AG09309 (cell line): ENCODE measurements at regions not wholly inside any gene's neighbourhood (a gene's known extent, or its start where the extent isn't known, plus 50 kb on each side); places are given as distances from the start of the nearest gene placed in this dataset.
"Not testable (repeated sequence)": the region's sequence is repeated elsewhere in the genome, so short reads cannot be mapped to it uniquely, and the experiment has no call there.

Source experiments
- DNase-seq: peaks from one replicate; pipeline ENCODE4 v3.0.0-alpha.2; 2010; ENCODE audit warnings: low read depth
- H3K4me3 ChIP-seq: 2 replicates; pipeline ENCODE4 v1.5.1; 2011; ENCODE audit warnings: mild to moderate bottlenecking, low read depth, low read length, moderate library complexity; ENCODE audit not compliant: control insufficient read depth
- TF ChIP-seq, protein P1 (sequence below): IDR thresholded peaks from 2 replicates; pipeline ENCODE4 v1.5.1; 2011; ENCODE audit warnings: mild to moderate bottlenecking, low read depth, low read length, inconsistent platforms; ENCODE audit not compliant: insufficient read depth, control insufficient read depth; ENCODE audit errors: missing control alignments

- no peak for DNase-seq
- TF ChIP-seq, protein P1, sequence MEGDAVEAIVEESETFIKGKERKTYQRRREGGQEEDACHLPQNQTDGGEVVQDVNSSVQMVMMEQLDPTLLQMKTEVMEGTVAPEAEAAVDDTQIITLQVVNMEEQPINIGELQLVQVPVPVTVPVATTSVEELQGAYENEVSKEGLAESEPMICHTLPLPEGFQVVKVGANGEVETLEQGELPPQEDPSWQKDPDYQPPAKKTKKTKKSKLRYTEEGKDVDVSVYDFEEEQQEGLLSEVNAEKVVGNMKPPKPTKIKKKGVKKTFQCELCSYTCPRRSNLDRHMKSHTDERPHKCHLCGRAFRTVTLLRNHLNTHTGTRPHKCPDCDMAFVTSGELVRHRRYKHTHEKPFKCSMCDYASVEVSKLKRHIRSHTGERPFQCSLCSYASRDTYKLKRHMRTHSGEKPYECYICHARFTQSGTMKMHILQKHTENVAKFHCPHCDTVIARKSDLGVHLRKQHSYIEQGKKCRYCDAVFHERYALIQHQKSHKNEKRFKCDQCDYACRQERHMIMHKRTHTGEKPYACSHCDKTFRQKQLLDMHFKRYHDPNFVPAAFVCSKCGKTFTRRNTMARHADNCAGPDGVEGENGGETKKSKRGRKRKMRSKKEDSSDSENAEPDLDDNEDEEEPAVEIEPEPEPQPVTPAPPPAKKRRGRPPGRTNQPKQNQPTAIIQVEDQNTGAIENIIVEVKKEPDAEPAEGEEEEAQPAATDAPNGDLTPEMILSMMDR = no peak
- no peak overlapping the region for H3K4me3 ChIP-seq
These were observed 127.3 kb downstream of the TBX19 start for GRCh38 chr1:168407832-168408538.

GRCh38 chr1:168405906-168406549, 125.4 kb downstream of the TBX19 start:
- TF ChIP-seq, protein P1 = no peak
- H3K4me3 ChIP-seq = no peak overlapping the region
- no peak for DNase-seq

DNA sequence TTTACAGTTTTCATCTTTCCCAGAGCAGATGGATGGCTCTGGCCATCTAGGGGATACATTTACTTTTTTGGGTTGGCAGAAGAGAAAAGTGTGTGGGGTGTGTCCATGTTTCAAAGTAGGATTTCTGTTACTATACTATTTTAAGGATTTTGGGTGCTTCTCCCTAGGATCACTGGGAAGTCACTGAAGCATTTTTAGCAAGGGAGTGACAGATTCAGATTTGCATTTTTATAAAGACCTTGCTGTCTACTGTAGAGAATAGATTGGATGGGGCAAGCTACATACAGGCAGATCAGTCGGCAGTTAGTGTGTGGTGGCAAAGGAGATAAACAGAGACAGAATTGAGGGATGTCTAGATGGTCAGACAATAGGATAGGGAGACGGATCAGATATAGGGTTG, 122.5 kb downstream of the TBX19 start:
- no peak overlapping the region for H3K4me3 ChIP-seq
- TF ChIP-seq, protein P1 = no peak
- DNase-seq = no peak

DNA sequence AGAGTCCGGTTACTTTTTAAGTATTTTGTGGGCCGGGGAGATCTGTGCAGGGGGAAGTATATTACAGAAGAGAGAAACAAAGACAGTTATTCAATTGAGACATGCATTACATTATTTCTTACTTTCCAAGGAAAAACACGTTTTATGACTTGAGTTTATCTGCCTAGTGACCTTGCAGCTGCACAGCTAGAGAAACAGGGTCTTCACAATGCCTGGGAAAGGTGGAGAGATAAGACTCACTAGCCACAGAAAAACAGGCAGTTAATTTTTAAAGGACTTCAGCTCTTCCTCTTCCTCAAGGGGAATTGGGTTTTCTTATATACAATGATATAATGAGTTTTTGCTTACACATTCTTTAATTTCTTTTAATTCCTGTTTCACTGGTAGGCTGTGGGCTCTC, 121.8 kb downstream of the TBX19 start:
- not testable (repeated sequence) for DNase-seq, H3K4me3 ChIP-seq

DNA sequence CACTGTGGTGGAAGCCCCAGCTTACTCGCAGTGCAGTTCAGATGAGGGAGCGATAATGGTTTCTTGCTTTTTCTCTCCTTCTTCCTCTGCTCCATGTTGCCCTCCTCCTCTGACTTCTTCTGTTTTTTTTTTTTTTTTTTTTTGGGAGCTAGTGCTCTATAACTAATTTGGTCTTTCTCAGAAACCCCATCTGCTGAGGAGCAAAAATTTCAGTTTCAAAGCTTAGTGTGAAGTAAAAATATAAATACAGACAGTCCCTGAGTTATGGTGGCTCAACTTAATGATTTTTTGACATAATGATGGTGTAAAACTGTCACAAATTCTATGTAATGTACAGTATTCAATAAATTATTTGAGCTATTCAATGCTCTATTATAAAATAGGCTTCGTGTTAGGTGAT, 120.7 kb downstream of the TBX19 start:
- no peak for DNase-seq
- TF ChIP-seq, protein P1 = no peak
- H3K4me3 ChIP-seq = no peak overlapping the region

DNA sequence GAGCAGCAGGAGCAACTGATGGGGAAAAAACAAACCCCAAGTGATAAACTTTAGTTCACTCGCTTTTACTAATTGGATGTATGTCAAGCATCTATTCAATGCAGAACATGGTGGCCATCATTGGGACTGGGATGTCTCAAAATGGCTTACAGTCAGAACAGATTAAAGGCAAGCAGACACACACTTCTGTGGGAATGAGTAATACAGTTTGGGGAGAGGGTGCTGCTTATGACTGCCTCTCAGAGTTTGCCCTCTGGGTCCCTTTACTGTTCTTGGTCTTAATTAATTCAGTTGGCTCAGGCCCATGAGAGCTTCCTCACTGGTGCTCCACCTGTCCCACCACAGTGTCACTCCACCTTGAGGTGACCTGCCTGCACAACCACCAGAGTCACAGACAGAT, 119.5 kb downstream of the TBX19 start:
- TF ChIP-seq, protein P1 = no peak
- no peak overlapping the region for H3K4me3 ChIP-seq

DNA sequence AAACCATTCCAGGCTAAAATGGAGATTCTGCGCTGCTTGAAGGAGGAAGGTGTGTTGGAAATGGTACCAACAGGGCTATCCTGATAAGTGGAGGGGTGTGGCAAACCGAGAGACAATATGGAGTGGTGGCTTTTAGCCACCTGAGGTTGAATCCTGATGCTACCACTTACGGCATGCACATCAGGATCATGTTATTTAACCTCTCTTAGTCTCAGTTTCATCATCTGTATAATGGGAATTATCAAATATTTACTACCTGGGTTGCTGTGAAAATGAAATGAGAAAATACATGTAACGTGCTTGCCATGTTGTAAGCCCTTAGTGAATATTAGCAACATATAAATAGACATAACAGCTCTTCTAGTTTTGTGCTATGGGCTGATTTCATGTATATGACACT, 117.1 kb downstream of the TBX19 start:
- TF ChIP-seq, protein P1 = no peak
- H3K4me3 ChIP-seq = no peak overlapping the region
- no peak for DNase-seq

More for the DNA sequence above, 119.5 kb downstream of the TBX19 start:
- DNase-seq = no peak
